NCI-H1694 treated with DMSO at 0.1 percent for 48 hours (cell line): ENCODE measurements at regions not wholly inside any gene's neighbourhood (a gene's known extent, or its start where the extent isn't known, plus 50 kb on each side); places are given as distances from the start of the nearest gene placed in this dataset.

Experiments
- DNase-seq: peaks from one replicate; lab custom pipeline; 2025; lab: John Stamatoyannopoulos, UW

DNA sequence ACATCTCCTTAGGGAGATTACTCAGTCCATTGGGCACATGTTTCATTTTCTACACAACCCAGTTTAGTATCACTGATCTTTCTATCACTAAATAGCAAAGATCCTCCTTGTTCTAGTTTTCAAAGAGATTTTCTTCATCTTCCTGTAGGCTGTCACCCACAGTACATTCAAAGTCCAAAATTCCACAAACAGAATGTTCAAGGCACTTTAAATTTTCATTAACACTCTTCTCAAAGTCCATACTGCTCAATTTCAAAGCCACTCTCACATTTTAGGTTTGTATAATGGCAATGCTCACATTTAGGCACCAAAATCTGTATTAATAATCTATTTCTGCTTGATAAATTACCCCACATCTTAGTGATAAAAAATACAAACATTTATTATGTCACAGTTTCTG, 152.8 kb downstream of the FSIP2 start:
- DNase-seq, result no peak

GRCh38 chr2:185891804-185892411, 153.3 kb downstream of the FSIP2 start:
- DNase-seq, result no peak

GRCh38 chr2:185892484-185892883, 153.9 kb downstream of the FSIP2 start:
- no peak for DNase-seq

GRCh38 chr2:185894223-185894622, 155.6 kb downstream of the FSIP2 start:
- no peak for DNase-seq

GRCh38 chr2:185895828-185896693, 157.5 kb downstream of the FSIP2 start:
- no peak for DNase-seq

DNA sequence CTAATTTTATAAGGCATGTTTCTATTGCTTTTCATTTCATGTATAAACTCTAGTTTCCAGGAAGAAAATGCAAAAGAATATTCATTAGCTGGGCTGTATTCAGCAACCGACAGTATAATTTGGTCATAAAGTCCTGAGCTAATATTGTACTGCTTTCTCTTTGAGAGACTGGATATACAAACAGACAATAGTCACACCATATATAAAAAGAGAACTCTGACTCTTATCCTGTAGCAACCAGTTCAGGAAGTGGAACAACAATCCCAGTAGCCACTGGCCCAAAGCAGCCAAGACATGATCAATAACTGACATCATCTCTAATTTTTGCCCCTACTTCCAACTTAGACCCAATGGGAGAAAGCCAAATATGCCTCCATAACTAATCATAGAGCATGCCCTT, 160.8 kb downstream of the FSIP2 start:
- DNase-seq, result no peak

DNA sequence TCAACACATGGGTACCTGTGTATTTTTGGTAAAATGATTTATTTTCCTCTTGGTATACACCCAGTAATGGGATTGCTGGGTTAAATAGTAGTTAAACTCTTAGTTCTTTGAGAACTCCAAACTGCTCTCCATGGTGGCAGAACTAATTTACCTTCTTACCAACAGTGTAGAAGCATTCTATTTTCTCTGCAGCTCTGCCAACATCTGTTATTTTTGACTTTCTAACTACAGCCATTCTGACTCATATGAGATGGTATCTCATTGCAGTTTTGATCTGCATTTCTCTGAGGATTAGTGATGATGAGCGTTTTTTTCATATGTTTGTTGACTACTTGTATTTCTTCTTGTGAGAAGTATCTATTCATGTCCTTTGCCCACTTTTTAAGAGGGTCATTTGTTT, 180.6 kb downstream of the FSIP2 start:
- no peak for DNase-seq

DNA sequence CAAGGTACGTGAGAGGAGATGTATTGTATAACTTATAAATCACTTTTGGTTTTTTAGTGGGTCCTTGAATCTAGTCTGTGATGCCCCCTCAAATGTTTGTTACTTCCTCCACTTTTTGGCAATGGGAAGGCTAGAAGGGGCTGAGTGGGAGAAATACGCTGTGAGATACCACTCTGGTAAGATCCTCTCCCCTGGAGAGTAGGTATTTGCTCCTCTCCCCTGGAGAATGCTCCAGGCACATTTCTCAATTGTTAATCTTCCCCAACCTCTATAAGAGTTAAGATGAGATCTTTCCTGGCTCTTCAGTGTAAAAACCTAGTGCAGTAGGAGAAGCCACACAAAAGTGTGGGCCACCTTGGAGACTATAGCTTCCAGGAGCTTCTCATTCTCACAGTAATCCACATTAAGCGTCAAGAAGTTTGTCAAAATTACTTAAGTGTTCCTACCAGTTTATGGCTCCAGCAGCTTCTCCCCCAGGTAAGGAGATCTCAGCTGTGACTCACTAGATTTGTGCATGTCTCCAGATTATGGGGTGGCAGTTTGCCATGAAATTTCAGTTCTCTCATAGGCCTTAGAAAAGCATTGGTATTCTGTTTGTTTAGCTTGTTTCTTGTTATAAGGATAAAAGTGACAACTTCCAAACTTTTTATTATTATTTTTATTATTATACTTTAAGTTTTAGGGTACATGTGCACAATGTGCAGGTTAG, 182.6 kb downstream of the FSIP2 start:
- DNase-seq, result no peak

DNA sequence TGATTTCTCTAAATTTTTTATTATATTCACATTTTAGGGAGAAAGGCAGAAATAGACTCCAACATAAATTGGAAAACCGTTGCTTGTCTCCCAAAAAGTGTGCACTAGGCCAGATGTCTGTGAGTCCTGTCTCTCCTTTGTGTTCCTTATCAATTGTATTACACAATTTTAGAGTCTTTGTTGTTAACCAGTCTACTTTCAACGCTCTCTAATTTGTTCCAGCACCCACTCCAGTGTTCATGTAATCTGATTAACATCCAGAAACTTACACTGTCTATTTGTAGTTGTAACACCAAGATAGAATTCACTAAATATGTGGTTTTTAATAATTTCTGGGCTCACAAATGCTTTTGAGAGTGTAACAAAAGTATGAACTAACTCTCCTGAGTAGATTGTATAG, 195.6 kb downstream of the FSIP2 start:
- DNase-seq, result no peak

DNA sequence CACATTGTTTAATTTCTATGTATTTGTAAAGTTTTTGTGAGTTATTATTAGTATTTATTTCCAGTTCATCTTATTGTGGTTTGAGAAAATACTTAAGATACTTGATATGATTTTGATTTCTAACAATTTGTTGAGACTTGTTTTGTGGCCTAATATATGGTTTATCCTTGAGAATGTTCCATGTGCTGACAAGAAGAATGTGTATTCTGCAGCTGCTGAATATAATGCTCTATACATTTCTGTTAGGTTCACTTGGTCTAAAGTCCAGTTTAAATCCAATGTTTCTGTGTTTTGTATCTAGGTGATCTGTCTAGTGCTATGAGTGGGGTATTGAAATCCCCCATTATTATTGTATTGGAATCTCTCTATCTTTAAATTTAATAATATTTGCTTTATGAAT, 201.3 kb downstream of the FSIP2 start:
- DNase-seq, result no peak

DNA sequence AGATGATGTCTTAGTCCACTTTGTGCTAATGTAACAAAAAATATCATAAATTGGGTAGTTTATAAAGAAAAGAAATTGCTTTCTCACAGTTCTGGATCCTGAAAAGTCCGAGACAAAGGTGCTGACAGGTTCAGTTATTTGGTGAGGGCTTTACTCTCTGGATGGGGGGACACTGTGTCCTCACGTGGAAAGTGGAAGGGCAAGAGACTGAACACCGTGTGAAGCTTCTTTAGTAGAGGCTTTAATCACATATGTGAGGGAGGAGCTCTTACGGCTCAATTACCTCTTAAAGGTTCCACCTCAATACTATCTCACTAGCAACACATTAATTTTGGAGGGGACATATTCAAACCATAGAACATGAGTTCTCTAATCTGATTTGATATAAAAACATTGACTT, 204.3 kb downstream of the FSIP2 start:
- no peak for DNase-seq

GRCh38 chr2:185947722-185948121, 209.1 kb downstream of the FSIP2 start:
- DNase-seq, result no peak

DNA sequence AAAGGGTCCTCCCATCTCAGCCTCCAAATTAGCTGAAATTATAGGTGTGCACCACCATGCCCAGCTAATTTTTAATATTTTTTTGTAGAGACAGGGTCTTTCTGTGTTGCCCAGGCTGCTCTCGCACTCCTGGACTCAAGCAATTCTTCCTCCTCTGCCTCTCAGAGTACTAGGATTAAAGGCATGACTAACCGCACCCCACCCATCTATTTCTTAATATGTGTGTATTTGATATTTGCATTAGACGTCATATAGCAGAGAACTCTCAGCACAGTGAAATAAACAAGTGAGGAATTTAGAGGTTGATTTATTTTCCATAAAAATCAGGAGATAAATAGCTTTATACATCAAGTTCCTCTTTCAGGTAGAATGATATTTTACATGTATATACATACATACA, 213.5 kb downstream of the FSIP2 start:
- no peak for DNase-seq

- no peak for DNase-seq
These were observed 215.8 kb downstream of the FSIP2 start for GRCh38 chr2:185954389-185954788.

DNA sequence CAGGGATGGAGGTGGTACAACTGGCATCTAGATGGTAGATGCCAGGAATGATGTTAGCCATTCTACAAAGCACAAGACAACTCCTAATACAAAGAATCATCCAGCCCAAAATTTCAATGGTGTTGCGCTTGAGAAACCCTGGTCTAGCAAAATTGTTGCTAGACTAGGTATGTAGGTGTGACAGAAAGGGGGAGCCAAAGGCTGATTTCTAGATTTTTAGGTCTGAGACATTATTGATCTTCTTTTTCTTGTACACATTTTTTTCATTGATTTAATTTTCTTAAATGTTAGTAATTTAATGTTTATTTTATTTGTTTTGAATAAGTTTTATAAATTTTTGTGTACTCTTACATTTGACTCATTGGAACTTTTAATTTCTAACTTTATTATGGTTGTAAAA, 216.4 kb downstream of the FSIP2 start:
- no peak for DNase-seq

DNA sequence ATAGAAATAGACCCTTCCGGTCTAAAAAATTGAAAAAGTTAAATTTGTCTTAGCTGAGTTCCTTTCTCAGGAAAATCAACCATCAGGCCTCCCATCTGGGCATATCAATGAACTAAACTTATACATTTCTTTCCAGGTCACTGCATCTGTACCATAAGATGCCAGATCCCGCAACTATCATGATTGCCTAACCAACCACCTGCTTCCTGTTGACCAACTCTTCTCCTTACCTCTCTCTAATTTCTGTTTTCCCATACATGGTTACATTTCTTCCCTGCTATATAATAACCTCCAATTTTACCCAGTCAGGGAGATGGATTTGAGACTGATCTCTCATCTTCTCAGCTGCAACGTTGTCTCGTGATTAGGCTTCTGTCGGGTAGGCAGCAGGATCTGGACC, 228.7 kb downstream of the FSIP2 start:
- DNase-seq, result no peak

GRCh38 chr2:185970148-185970852, 231.7 kb downstream of the FSIP2 start:
- no peak for DNase-seq

GRCh38 chr2:185978634-185979407, 240.2 kb downstream of the FSIP2 start:
- DNase-seq, result no peak

- no peak for DNase-seq
These were observed 241.0 kb downstream of the FSIP2 start for GRCh38 chr2:185979546-185980071.

- DNase-seq, result no peak
These were observed 242.3 kb downstream of the FSIP2 start for GRCh38 chr2:185980944-185981343.

DNA sequence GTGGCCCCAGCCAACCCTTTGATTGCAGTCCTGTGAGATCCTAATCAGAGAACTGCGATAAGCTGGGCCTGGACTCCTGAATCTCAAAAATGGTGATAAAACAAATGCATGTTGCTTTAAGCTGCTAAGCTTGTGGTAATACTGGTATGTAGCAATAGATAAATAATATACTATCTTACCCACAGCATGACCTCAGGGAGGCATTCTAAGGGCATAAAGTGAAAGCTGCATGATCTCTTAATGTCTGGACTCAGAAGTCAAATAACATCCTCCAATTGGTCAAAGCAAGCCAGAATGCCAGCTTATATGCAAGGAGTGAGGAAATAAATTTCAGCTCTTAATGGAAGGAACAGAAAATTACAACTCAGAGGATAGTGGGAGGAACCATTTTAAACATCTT, 246.1 kb downstream of the FSIP2 start:
- no peak for DNase-seq
